GM12878 (cell line): ENCODE measurements at regions not wholly inside any gene's neighbourhood (a gene's known extent, or its start where the extent isn't known, plus 50 kb on each side); places are given as distances from the start of the nearest gene placed in this dataset.

Experiments used
- ATAC-seq: fragments of 200-7000 bp; cut with Tn5 transposase; 3 replicates; pipeline ENCODE4 v1.9.1; 2020; ENCODE audit warnings: mild to moderate bottlenecking, moderate library complexity
- BruUV-seq: library from RNA; stranded (reverse); fragments of 400-500 nt; replicated peaks from 2 replicates; lab custom pipeline; 2021; lab: Mats Ljungman, UMichigan
- CTCF ChIA-PET: fragments of 300-600 bp; sonication (Branson Sonifier 250); formaldehyde crosslinking; extraction: SDS; loops from one replicate; lab custom pipeline; 2021; ENCODE audit warnings: inconsistent platforms; lab: Yijun Ruan, JAX
- POLR2A ChIA-PET: fragments of 350-600 bp; formaldehyde crosslinking; extraction: SDS; loops from one replicate; lab custom pipeline; 2021; ENCODE audit warnings: inconsistent platforms; lab: Charles Lee
- RAD21 ChIA-PET: fragments of 300-600 bp; sonication (Branson Sonifier 250); formaldehyde crosslinking; loops from one replicate; lab custom pipeline; 2023; ENCODE audit warnings: antibody characterized with exemption; ENCODE audit not compliant: unreplicated experiment; lab: Charles Lee
- SMC1A ChIA-PET: fragments of 300-600 bp; sonication (Branson Sonifier 250); formaldehyde crosslinking; loops from one replicate; lab custom pipeline; 2023; ENCODE audit not compliant: unreplicated experiment, uncharacterized antibody; lab: Charles Lee
- DNase-seq: peaks from one replicate; pipeline ENCODE4 v3.0.0-alpha.2; 2011; ENCODE audit warnings: low read depth, low spot score
- FAIRE-seq: peaks from 3 replicates; lab custom pipeline; 2011; peaks lifted over from hg19 to GRCh38; lab: Jason Lieb, UNC
- H2AFZ ChIP-seq: 2 replicates; pipeline ENCODE4 v1.6.0; 2011; ENCODE audit warnings: low read depth, low read length, control low read depth; ENCODE audit not compliant: control insufficient read depth
- H3K27ac ChIP-seq: 2 replicates; pipeline ENCODE4 v1.5.1; 2011; ENCODE audit warnings: control low read depth; ENCODE audit not compliant: control insufficient read depth, insufficient read depth
- H3K27me3 ChIP-seq, 2 experiments: replicated peaks in 1 of 2; 2 replicates each; pipeline versions ENCODE4 v1.6.0 to v1.6.1; 2011; ENCODE audit warnings: low read length in 1 of 2; ENCODE audit not compliant: control insufficient read depth in 2 of 2, insufficient read depth in 2 of 2
- H3K36me3 ChIP-seq, 2 experiments: 2 replicates each; pipeline ENCODE4 v1.5.1; 2011; ENCODE audit warnings: low read length in 1 of 2; ENCODE audit not compliant: control insufficient read depth in 2 of 2, insufficient read depth in 2 of 2
- H3K4me1 ChIP-seq: 2 replicates; pipeline ENCODE4 v1.6.1; 2011; ENCODE audit warnings: mild to moderate bottlenecking, low read length, moderate library complexity, mixed read lengths; ENCODE audit not compliant: control insufficient read depth, insufficient read depth
- H3K4me2 ChIP-seq: 2 replicates; pipeline ENCODE4 v1.6.0; 2011; ENCODE audit warnings: control low read depth; ENCODE audit not compliant: control insufficient read depth, insufficient read depth
- H3K4me3 ChIP-seq: fragments of 200-600 bp; sonication (generic); 2 replicates; pipeline ENCODE4 v1.5.1; 2016
- H3K79me2 ChIP-seq: 2 replicates; pipeline ENCODE4 v1.6.0; 2011; ENCODE audit warnings: low read length; ENCODE audit not compliant: control insufficient read depth, insufficient read depth
- H3K9ac ChIP-seq: 2 replicates; pipeline ENCODE4 v1.8.0; 2011; ENCODE audit warnings: low read length, control low read depth, mixed read lengths; ENCODE audit not compliant: control insufficient read depth, insufficient read depth
- H3K9me3 ChIP-seq: replicated peaks from 3 replicates; pipeline ENCODE4 v1.5.1; 2011; ENCODE audit warnings: mild to moderate bottlenecking, low read length; ENCODE audit not compliant: control insufficient read depth, insufficient read depth
- H4K20me1 ChIP-seq: 2 replicates; pipeline ENCODE4 v1.6.0; 2011; ENCODE audit not compliant: control insufficient read depth, insufficient read depth
- CBFB ChIP-seq: IDR thresholded peaks from 2 replicates; pipeline ENCODE4 v1.6.1; 2016; ENCODE audit warnings: antibody characterized with exemption, low read depth
- HDAC2 ChIP-seq: fragments of 200-600 bp; sonication (generic); IDR thresholded peaks from 2 replicates; pipeline ENCODE4 v1.6.1; 2017
- HDAC6 ChIP-seq: fragments of 200-600 bp; sonication (generic); IDR thresholded peaks from one replicate; pipeline ENCODE4 v1.8.0; 2017; ENCODE audit warnings: antibody characterized with exemption; ENCODE audit not compliant: unreplicated experiment
- WGBS: methylation state at CpG from one replicate; pipeline ENCODE4 v1.1.6; 2016; ENCODE audit warnings: low lambda C conversion rate; ENCODE audit not compliant: insufficient replicate concordance, insufficient coverage; ENCODE audit errors: missing lambda C conversion rate; 5-methylcytosine and 5-hydroxymethylcytosine counted together
- in situ Hi-C: fragments of 300-500 bp; cut with MboI; formaldehyde crosslinking; loops from 9 replicates; pipeline ENCODE4 v1.14.3; 2018; ENCODE audit warnings: mixed read lengths
- intact Hi-C: fragments of 100-400 bp; cut with micrococcal nuclease; formaldehyde crosslinking; loops from one replicate; pipeline ENCODE4 v1.14.2; 2022; ENCODE audit not compliant: unreplicated experiment
- TF ChIP-seq, protein P1 (sequence below): fragments of 450-650 bp; IDR thresholded peaks from 2 replicates; pipeline ENCODE4 v1.6.1; 2017; ENCODE audit warnings: antibody characterized with exemption, mild to moderate bottlenecking, moderate library complexity
- TF ChIP-seq, protein P2 (sequence below): IDR thresholded peaks from 2 replicates; pipeline ENCODE4 v1.6.1; 2012; ENCODE audit warnings: low read depth, low read length, improper control_type of control experiment
- TF ChIP-seq, protein P3 (sequence below): IDR thresholded peaks from 2 replicates; pipeline ENCODE4 v1.6.1; 2011; ENCODE audit warnings: borderline replicate concordance, low read depth, mild to moderate bottlenecking, moderate library complexity, mixed read lengths, low read length; ENCODE audit not compliant: insufficient read depth; ENCODE audit errors: extremely low read length
- TF ChIP-seq, protein P4 (sequence below): fragments of 450-650 bp; IDR thresholded peaks from 2 replicates; pipeline ENCODE4 v1.6.1; 2017; ENCODE audit warnings: mild to moderate bottlenecking, low read depth, inconsistent platforms; ENCODE audit not compliant: poor library complexity, severe bottlenecking

DNA sequence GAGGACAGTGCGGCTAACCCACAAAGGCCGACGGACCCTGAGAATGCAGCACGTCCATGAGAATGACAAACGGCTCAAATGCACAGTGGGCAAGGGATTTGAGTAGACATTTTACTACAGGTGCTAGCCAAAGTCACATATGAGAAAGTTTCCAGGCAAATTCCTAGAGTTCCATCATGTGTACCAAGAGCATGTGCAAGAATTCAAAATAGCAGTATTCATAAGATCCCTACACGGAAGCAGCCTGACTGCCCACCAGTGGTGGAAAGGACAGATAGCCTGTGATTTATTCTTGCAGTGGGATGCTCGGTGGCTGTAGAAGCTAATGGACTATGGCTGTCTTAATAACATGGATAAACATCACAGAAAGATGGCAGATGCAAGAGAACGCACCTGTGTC lies 68.0 kb downstream of the RGS12 start (continued):
- TF ChIP-seq, protein P1, sequence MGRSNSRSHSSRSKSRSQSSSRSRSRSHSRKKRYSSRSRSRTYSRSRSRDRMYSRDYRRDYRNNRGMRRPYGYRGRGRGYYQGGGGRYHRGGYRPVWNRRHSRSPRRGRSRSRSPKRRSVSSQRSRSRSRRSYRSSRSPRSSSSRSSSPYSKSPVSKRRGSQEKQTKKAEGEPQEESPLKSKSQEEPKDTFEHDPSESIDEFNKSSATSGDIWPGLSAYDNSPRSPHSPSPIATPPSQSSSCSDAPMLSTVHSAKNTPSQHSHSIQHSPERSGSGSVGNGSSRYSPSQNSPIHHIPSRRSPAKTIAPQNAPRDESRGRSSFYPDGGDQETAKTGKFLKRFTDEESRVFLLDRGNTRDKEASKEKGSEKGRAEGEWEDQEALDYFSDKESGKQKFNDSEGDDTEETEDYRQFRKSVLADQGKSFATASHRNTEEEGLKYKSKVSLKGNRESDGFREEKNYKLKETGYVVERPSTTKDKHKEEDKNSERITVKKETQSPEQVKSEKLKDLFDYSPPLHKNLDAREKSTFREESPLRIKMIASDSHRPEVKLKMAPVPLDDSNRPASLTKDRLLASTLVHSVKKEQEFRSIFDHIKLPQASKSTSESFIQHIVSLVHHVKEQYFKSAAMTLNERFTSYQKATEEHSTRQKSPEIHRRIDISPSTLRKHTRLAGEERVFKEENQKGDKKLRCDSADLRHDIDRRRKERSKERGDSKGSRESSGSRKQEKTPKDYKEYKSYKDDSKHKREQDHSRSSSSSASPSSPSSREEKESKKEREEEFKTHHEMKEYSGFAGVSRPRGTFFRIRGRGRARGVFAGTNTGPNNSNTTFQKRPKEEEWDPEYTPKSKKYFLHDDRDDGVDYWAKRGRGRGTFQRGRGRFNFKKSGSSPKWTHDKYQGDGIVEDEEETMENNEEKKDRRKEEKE = no peak
- no peak for TF ChIP-seq HDAC6

DNA sequence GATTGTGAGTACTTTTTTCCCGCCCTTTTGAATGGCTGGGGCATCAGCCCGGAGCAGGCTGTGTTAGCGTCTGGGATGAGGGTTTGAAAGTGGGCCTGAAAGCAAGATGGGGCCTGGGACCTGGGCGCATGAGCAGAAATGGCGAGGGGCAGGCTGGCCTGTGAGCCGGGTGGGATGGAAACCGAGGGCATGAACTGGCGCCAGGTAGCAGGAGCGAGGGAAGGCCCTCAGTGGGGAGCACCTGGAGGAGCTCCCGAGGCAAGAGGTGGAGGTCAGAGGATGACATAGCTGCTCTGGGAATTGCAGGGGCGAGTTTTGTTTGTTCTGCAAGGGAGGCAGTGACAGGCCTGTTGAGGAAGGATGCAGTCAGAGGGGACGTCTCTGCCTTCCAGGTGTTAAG lies 68.6 kb downstream of the RGS12 start:
- DNase-seq (no peak), ATAC-seq (no peak), FAIRE-seq (no peak)
- CTCF ChIA-PET = interaction anchor here (0.6 kb wide), 1 partner anchor 9 kb away, joined by 3 read pairs; no protein-coding TSS in a partner anchor
- RAD21 ChIA-PET = no interaction called here
- H4K20me1 ChIP-seq = no peaks in the 10 kb centered on the region
- H2AFZ ChIP-seq = no peak overlapping the region
- in situ Hi-C loops (no loop called here), intact Hi-C loops (no loop called here)
- H3K27me3 ChIP-seq = no peaks in the 10 kb centered on the region
- TF ChIP-seq, protein P2, sequence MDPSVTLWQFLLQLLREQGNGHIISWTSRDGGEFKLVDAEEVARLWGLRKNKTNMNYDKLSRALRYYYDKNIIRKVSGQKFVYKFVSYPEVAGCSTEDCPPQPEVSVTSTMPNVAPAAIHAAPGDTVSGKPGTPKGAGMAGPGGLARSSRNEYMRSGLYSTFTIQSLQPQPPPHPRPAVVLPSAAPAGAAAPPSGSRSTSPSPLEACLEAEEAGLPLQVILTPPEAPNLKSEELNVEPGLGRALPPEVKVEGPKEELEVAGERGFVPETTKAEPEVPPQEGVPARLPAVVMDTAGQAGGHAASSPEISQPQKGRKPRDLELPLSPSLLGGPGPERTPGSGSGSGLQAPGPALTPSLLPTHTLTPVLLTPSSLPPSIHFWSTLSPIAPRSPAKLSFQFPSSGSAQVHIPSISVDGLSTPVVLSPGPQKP = no peak
- TF ChIP-seq, protein P3, sequence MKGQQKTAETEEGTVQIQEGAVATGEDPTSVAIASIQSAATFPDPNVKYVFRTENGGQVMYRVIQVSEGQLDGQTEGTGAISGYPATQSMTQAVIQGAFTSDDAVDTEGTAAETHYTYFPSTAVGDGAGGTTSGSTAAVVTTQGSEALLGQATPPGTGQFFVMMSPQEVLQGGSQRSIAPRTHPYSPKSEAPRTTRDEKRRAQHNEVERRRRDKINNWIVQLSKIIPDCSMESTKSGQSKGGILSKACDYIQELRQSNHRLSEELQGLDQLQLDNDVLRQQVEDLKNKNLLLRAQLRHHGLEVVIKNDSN = no peak
- TF ChIP-seq, protein P4, sequence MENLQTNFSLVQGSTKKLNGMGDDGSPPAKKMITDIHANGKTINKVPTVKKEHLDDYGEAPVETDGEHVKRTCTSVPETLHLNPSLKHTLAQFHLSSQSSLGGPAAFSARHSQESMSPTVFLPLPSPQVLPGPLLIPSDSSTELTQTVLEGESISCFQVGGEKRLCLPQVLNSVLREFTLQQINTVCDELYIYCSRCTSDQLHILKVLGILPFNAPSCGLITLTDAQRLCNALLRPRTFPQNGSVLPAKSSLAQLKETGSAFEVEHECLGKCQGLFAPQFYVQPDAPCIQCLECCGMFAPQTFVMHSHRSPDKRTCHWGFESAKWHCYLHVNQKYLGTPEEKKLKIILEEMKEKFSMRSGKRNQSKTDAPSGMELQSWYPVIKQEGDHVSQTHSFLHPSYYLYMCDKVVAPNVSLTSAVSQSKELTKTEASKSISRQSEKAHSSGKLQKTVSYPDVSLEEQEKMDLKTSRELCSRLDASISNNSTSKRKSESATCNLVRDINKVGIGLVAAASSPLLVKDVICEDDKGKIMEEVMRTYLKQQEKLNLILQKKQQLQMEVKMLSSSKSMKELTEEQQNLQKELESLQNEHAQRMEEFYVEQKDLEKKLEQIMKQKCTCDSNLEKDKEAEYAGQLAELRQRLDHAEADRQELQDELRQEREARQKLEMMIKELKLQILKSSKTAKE = no peak
- TF ChIP-seq CBFB (no peak), HDAC2 (no peak)
- no peak overlapping the region for H3K27ac ChIP-seq
- no peak overlapping the region for H3K4me3 ChIP-seq
- WGBS = 47% methylated on average over 12 of the region's 12 CpGs
- no peaks in the 10 kb centered on the region for H3K4me1 ChIP-seq
- no peak overlapping the region for H3K4me2 ChIP-seq
- H3K9me3 ChIP-seq = peaks cover 2% of the 10 kb centered on the region; the same call in 2 of the 3 replicates
- H3K36me3 ChIP-seq = no peaks in the 10 kb centered on the region
- BruUV-seq = no TSS peak
- POLR2A ChIA-PET = no interaction called here
- H3K9ac ChIP-seq = no peak overlapping the region
- SMC1A ChIA-PET = no interaction called here
- H3K79me2 ChIP-seq = no peaks in the 10 kb centered on the region
